ENCODE measurements at regions not wholly inside any gene's neighbourhood (a gene's known extent, or its start where the extent isn't known, plus 50 kb on each side); places are given as distances from the start of the nearest gene placed in this dataset.

- H3K4me3 ChIP-seq (replicated peaks in 1 of 4; ENCODE audit: control extremely low read depth in 1 of 4, insufficient read depth in 1 of 4, low read depth in 3 of 4, low read length in 4 of 4), result no peak overlapping the region
- no peaks in the 10 kb centered on the region for H3K79me2 ChIP-seq (ENCODE audit: control insufficient read depth, insufficient read depth, low read length)
- no peak for DNase-seq (ENCODE audit: low read depth in 2 of 2)
- H3K27ac ChIP-seq (ENCODE audit: insufficient read depth, low read length), result no peak overlapping the region
- no peak overlapping the region for H2AFZ ChIP-seq (ENCODE audit: low read length)
- H3K4me1 ChIP-seq (ENCODE audit: control insufficient read depth, extremely low read depth, insufficient read depth, low read length), result no peaks in the 10 kb centered on the region
- TF ChIP-seq CTCF (conservative IDR thresholded peaks at IDR 0.05 in 1 of 2, IDR thresholded peaks at IDR 0.05 in 1 of 2; ENCODE audit: low read depth in 1 of 2, low read length in 2 of 2) (no peak), EZH2 (IDR thresholded peaks at IDR 0.05; ENCODE audit: low read length, missing control alignments) (no peak)
- H3K9me3 ChIP-seq (ENCODE audit: control insufficient read depth, insufficient read depth, low read depth, low read length), result no peaks in the 10 kb centered on the region
- H3K27me3 ChIP-seq (ENCODE audit: control insufficient read depth, insufficient read depth, low read length), result no peaks in the 10 kb centered on the region
- H3K4me2 ChIP-seq (ENCODE audit: extremely low read depth, insufficient read depth, low read length), result no peak overlapping the region
- no peak overlapping the region for H3K9ac ChIP-seq (ENCODE audit: insufficient read depth, low read length)
- no peaks in the 10 kb centered on the region for H3K36me3 ChIP-seq (ENCODE audit: control insufficient read depth, insufficient read depth, low read length)
- no peaks in the 10 kb centered on the region for H4K20me1 ChIP-seq (ENCODE audit: control insufficient read depth, extremely low read depth, insufficient read depth, low read length)
Observed at GRCh38 chr7:155988416-155988815, 176.2 kb upstream of the SHH start.

- Histone ChIP-seq H3K4me1 (ENCODE audit: control insufficient read depth, extremely low read depth, insufficient read depth, low read length) (no peaks in the 10 kb centered on the region), H3K9me3 (ENCODE audit: control insufficient read depth, insufficient read depth, low read depth, low read length) (no peaks in the 10 kb centered on the region), H3K4me3 (replicated peaks in 1 of 4; ENCODE audit: control extremely low read depth in 1 of 4, insufficient read depth in 1 of 4, low read depth in 3 of 4, low read length in 4 of 4) (no peak overlapping the region), H2AFZ (ENCODE audit: low read length) (no peak overlapping the region), H3K27ac (ENCODE audit: insufficient read depth, low read length) (no peak overlapping the region), H3K27me3 (ENCODE audit: control insufficient read depth, insufficient read depth, low read length) (no peaks in the 10 kb centered on the region), H3K79me2 (ENCODE audit: control insufficient read depth, insufficient read depth, low read length) (no peaks in the 10 kb centered on the region), H3K4me2 (ENCODE audit: extremely low read depth, insufficient read depth, low read length) (no peak overlapping the region), H4K20me1 (ENCODE audit: control insufficient read depth, extremely low read depth, insufficient read depth, low read length) (no peaks in the 10 kb centered on the region), H3K9ac (ENCODE audit: insufficient read depth, low read length) (no peak overlapping the region), H3K36me3 (ENCODE audit: control insufficient read depth, insufficient read depth, low read length) (no peaks in the 10 kb centered on the region)
- TF ChIP-seq CTCF (conservative IDR thresholded peaks at IDR 0.05 in 1 of 2, IDR thresholded peaks at IDR 0.05 in 1 of 2; ENCODE audit: low read depth in 1 of 2, low read length in 2 of 2), result no peak
- no peak for TF ChIP-seq EZH2 (IDR thresholded peaks at IDR 0.05; ENCODE audit: low read length, missing control alignments)
- DNase-seq (ENCODE audit: low read depth in 2 of 2), result no peak
Observed at GRCh38 chr7:155987681-155988235, 175.5 kb upstream of the SHH start.

GRCh38 chr7:155986497-155987160 is 174.4 kb upstream of the SHH start:
- H3K4me3 ChIP-seq (replicated peaks in 1 of 4; ENCODE audit: control extremely low read depth in 1 of 4, insufficient read depth in 1 of 4, low read depth in 3 of 4, low read length in 4 of 4), result no peak overlapping the region
- H4K20me1 ChIP-seq (ENCODE audit: control insufficient read depth, extremely low read depth, insufficient read depth, low read length), result no peaks in the 10 kb centered on the region
- H3K9me3 ChIP-seq (ENCODE audit: control insufficient read depth, insufficient read depth, low read depth, low read length), result no peaks in the 10 kb centered on the region
- no peaks in the 10 kb centered on the region for H3K79me2 ChIP-seq (ENCODE audit: control insufficient read depth, insufficient read depth, low read length)
- H3K4me1 ChIP-seq (ENCODE audit: control insufficient read depth, extremely low read depth, insufficient read depth, low read length), result no peaks in the 10 kb centered on the region
- TF ChIP-seq CTCF (conservative IDR thresholded peaks at IDR 0.05 in 1 of 2, IDR thresholded peaks at IDR 0.05 in 1 of 2; ENCODE audit: low read depth in 1 of 2, low read length in 2 of 2) (no peak), EZH2 (IDR thresholded peaks at IDR 0.05; ENCODE audit: low read length, missing control alignments) (no peak)
- H3K27ac ChIP-seq (ENCODE audit: insufficient read depth, low read length), result no peak overlapping the region
- DNase-seq (ENCODE audit: low read depth in 2 of 2), result no peak
- no peak overlapping the region for H2AFZ ChIP-seq (ENCODE audit: low read length)
- no peak overlapping the region for H3K9ac ChIP-seq (ENCODE audit: insufficient read depth, low read length)
- no peaks in the 10 kb centered on the region for H3K36me3 ChIP-seq (ENCODE audit: control insufficient read depth, insufficient read depth, low read length)
- no peak overlapping the region for H3K4me2 ChIP-seq (ENCODE audit: extremely low read depth, insufficient read depth, low read length)
- H3K27me3 ChIP-seq (ENCODE audit: control insufficient read depth, insufficient read depth, low read length), result no peaks in the 10 kb centered on the region
